ENCODE measurements at regions not wholly inside any gene's neighbourhood (a gene's known extent, or its start where the extent isn't known, plus 50 kb on each side); places are given as distances from the start of the nearest gene placed in this dataset.

DNA sequence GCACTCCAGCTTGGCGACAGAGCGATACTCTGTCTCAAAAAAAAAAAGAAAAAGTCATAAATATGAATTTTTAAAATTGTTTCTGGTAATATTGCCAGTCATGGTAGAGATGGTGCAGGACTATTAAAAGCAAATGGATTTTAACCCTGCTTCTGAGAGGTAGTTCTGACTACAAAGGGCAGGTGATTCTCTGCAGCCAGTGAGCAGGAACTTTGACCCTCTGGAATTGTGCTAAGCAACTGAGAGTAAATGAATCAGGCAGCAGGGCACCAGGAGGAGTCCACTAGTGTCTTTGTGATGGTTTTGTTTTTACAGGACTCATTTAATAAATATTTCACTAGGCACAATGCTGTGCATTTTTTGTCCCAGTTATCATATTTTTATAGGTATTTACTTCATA, 781.2 kb downstream of the TLE4 start:
- TF ChIP-seq, protein P1, sequence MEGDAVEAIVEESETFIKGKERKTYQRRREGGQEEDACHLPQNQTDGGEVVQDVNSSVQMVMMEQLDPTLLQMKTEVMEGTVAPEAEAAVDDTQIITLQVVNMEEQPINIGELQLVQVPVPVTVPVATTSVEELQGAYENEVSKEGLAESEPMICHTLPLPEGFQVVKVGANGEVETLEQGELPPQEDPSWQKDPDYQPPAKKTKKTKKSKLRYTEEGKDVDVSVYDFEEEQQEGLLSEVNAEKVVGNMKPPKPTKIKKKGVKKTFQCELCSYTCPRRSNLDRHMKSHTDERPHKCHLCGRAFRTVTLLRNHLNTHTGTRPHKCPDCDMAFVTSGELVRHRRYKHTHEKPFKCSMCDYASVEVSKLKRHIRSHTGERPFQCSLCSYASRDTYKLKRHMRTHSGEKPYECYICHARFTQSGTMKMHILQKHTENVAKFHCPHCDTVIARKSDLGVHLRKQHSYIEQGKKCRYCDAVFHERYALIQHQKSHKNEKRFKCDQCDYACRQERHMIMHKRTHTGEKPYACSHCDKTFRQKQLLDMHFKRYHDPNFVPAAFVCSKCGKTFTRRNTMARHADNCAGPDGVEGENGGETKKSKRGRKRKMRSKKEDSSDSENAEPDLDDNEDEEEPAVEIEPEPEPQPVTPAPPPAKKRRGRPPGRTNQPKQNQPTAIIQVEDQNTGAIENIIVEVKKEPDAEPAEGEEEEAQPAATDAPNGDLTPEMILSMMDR (IDR thresholded peaks at IDR 0.05 in 4 of 5, conservative IDR thresholded peaks at IDR 0.05 in 1 of 5) = no peak
- no peak for TF ChIP-seq POLR2A (IDR thresholded peaks at IDR 0.05)
